H1 (cell line): ENCODE measurements at regions not wholly inside any gene's neighbourhood (a gene's known extent, or its start where the extent isn't known, plus 50 kb on each side); places are given as distances from the start of the nearest gene placed in this dataset.

ENCODE experiments used
- CTCF ChIA-PET: fragments of 300-600 bp; sonication (Branson Sonifier 250); formaldehyde crosslinking; loops from one replicate; lab custom pipeline; 2021; ENCODE audit not compliant: partially characterized antibody; lab: Charles Lee
- POLR2A ChIA-PET: fragments of 300-600 bp; sonication (Branson Sonifier 250); formaldehyde crosslinking; loops from one replicate; lab custom pipeline; 2021; ENCODE audit warnings: inconsistent platforms; ENCODE audit not compliant: partially characterized antibody; lab: Charles Lee
- DNase-seq, 2 experiments: peaks; one replicate each; pipeline versions ENCODE4 v3.0.0 to v3.0.0-alpha.2; 2010 to 2022; ENCODE audit warnings: low spot score in 2 of 2, low read depth in 1 of 2, mixed read lengths in 1 of 2
- FAIRE-seq: peaks from 2 replicates; lab custom pipeline; 2011; peaks lifted over from hg19 to GRCh38; lab: Jason Lieb, UNC
- H2AFZ ChIP-seq: 2 replicates; pipeline ENCODE4 v1.8.1; 2012; ENCODE audit warnings: low read length, inconsistent platforms
- H2AK5ac ChIP-seq: 2 replicates; pipeline ENCODE4 v1.6.1; 2013; ENCODE audit warnings: low read depth, low read length
- H2BK120ac ChIP-seq: replicated peaks from 2 replicates; pipeline ENCODE3; 2013; ENCODE audit warnings: low read depth, low read length, inconsistent platforms
- H2BK12ac ChIP-seq: 2 replicates; pipeline ENCODE4 v1.6.1; 2013; ENCODE audit warnings: low read depth, low read length
- H2BK15ac ChIP-seq: 2 replicates; pipeline ENCODE4 v1.6.1; 2013; ENCODE audit warnings: low read length
- H2BK20ac ChIP-seq: 2 replicates; pipeline ENCODE4 v1.6.1; 2013; ENCODE audit warnings: low read length
- H2BK5ac ChIP-seq: 2 replicates; pipeline ENCODE4 v1.6.1; 2013; ENCODE audit warnings: low read depth, low read length
- H3K14ac ChIP-seq: 2 replicates; pipeline ENCODE4 v1.6.1; 2013; ENCODE audit warnings: inconsistent platforms; ENCODE audit not compliant: insufficient read length
- H3K18ac ChIP-seq: 2 replicates; pipeline ENCODE4 v1.6.1; 2013; ENCODE audit warnings: low read length; ENCODE audit errors: extremely low read depth
- H3K23ac ChIP-seq: 2 replicates; pipeline ENCODE4 v1.6.1; 2013; ENCODE audit warnings: inconsistent platforms; ENCODE audit not compliant: insufficient read length
- H3K23me2 ChIP-seq: 2 replicates; pipeline ENCODE4 v1.6.1; 2013; ENCODE audit warnings: low read depth, low read length
- H3K27ac ChIP-seq: 2 replicates; pipeline ENCODE4 v1.6.1; 2011; ENCODE audit warnings: low read depth, low read length, inconsistent platforms
- H3K27me3 ChIP-seq, 4 experiments: replicated peaks in 1 of 4; 1 replicate in 1 of 4; 2 replicates in 3 of 4; pipeline versions ENCODE4 v1.6.1 to v1.8.1; 2011 to 2013; ENCODE audit warnings: low read length in 3 of 4, mild to moderate bottlenecking in 3 of 4, inconsistent platforms in 2 of 4, mixed read lengths in 2 of 4, moderate library complexity in 1 of 4; ENCODE audit not compliant: control insufficient read depth in 3 of 4, insufficient read depth in 3 of 4; ENCODE audit errors: extremely low read depth in 1 of 4
- H3K36me3 ChIP-seq, 4 experiments: 2 replicates each; pipeline versions ENCODE4 v1.6.1 to v1.8.1; 2011 to 2013; ENCODE audit warnings: mild to moderate bottlenecking in 4 of 4, low read length in 3 of 4, moderate library complexity in 2 of 4, control low read depth in 1 of 4, inconsistent platforms in 1 of 4; ENCODE audit not compliant: insufficient read depth in 4 of 4, control insufficient read depth in 2 of 4
- H3K4ac ChIP-seq: replicated peaks from 2 replicates; pipeline ENCODE3; 2013; ENCODE audit warnings: low read length, low read depth, mixed read lengths, inconsistent platforms; ENCODE audit not compliant: insufficient read length
- H3K4me1 ChIP-seq, 4 experiments: replicated peaks in 1 of 4; 1 replicate in 1 of 4; 2 replicates in 3 of 4; pipeline versions ENCODE4 v1.6.1 to v1.8.1; 2011 to 2013; ENCODE audit warnings: low read length in 3 of 4, inconsistent platforms in 2 of 4, mixed read lengths in 1 of 4; ENCODE audit not compliant: insufficient read depth in 4 of 4, control insufficient read depth in 3 of 4
- H3K4me2 ChIP-seq, 2 experiments: 2 replicates each; pipeline versions ENCODE4 v1.6.1 to v1.8.1; 2011 to 2013; ENCODE audit warnings: low read depth in 2 of 2, low read length in 2 of 2, control low read depth in 1 of 2, inconsistent platforms in 1 of 2, mild to moderate bottlenecking in 1 of 2; ENCODE audit not compliant: insufficient read depth in 1 of 2
- H3K4me3 ChIP-seq, 4 experiments: fragments of 200-600, 300-600 bp in 1 of 4; sonication (generic), shearing (Covaris generic), sonication (Bioruptor Twin) in 1 of 4; 2 replicates each; pipeline versions ENCODE4 v1.5.1 to v1.8.1; 2011 to 2016; ENCODE audit warnings: low read length in 4 of 4, low read depth in 3 of 4, control low read depth in 2 of 4, inconsistent platforms in 2 of 4, mild to moderate bottlenecking in 2 of 4, mixed read lengths in 1 of 4, moderate library complexity in 1 of 4; ENCODE audit not compliant: insufficient read depth in 2 of 4; ENCODE audit errors: extremely low read depth in 1 of 4
- H3K56ac ChIP-seq: replicated peaks from 2 replicates; pipeline ENCODE3; 2013; ENCODE audit warnings: low read depth, mild to moderate bottlenecking, mixed read lengths, low read length, inconsistent platforms; ENCODE audit not compliant: insufficient read length
- H3K79me1 ChIP-seq: 2 replicates; pipeline ENCODE4 v1.6.1; 2013; ENCODE audit warnings: low read depth, low read length, control low read depth
- H3K79me2 ChIP-seq, 2 experiments: 2 replicates each; pipeline versions ENCODE4 v1.6.1 to v1.8.1; 2012 to 2013; ENCODE audit warnings: low read length in 2 of 2, mild to moderate bottlenecking in 2 of 2, inconsistent platforms in 1 of 2; ENCODE audit not compliant: insufficient read depth in 2 of 2, control insufficient read depth in 1 of 2
- H3K9ac ChIP-seq, 4 experiments: replicated peaks in 1 of 4; 1 replicate in 1 of 4; 2 replicates in 3 of 4; pipeline versions ENCODE4 v1.6.1 to v1.8.1; 2011 to 2013; ENCODE audit warnings: low read depth in 3 of 4, low read length in 3 of 4, control low read depth in 2 of 4, mild to moderate bottlenecking in 2 of 4, moderate library complexity in 2 of 4, inconsistent platforms in 1 of 4; ENCODE audit errors: extremely low read depth in 1 of 4
- H3K9me3 ChIP-seq, 2 experiments: 2 replicates each; pipeline versions ENCODE4 v1.6.1 to v1.8.1; 2012 to 2013; ENCODE audit warnings: mild to moderate bottlenecking in 2 of 2, moderate library complexity in 2 of 2, control low read depth in 1 of 2, inconsistent platforms in 1 of 2, low read depth in 1 of 2, low read length in 1 of 2, mixed read lengths in 1 of 2; ENCODE audit not compliant: insufficient read depth in 2 of 2
- H4K20me1 ChIP-seq, 2 experiments: replicated peaks in 1 of 2; 2 replicates each; pipeline versions ENCODE3 to v1.8.1; 2011 to 2013; ENCODE audit warnings: inconsistent platforms in 2 of 2, low read length in 2 of 2, mild to moderate bottlenecking in 1 of 2; ENCODE audit not compliant: insufficient read depth in 2 of 2, control insufficient read depth in 1 of 2
- H4K5ac ChIP-seq: 2 replicates; pipeline ENCODE4 v1.6.1; 2013; ENCODE audit warnings: low read length, low read depth, mixed read lengths, inconsistent platforms; ENCODE audit not compliant: insufficient read length
- H4K8ac ChIP-seq: 2 replicates; pipeline ENCODE4 v1.8.0; 2013; ENCODE audit warnings: mild to moderate bottlenecking, moderate library complexity, low read length, inconsistent platforms; ENCODE audit not compliant: insufficient read depth; ENCODE audit errors: extremely low read depth
- H4K91ac ChIP-seq: replicated peaks from 2 replicates; pipeline ENCODE3; 2013; ENCODE audit warnings: low read length, mixed read lengths, inconsistent platforms; ENCODE audit not compliant: insufficient read length
- ATF2 ChIP-seq: IDR thresholded peaks from 2 replicates; pipeline ENCODE4 v1.6.1; 2012; ENCODE audit warnings: low read length, inconsistent platforms
- EP300 ChIP-seq, 2 experiments: IDR thresholded peaks; 1 replicate in 1 of 2; 2 replicates in 1 of 2; pipeline ENCODE4 v1.6.1; 2011 to 2012; ENCODE audit warnings: low read depth in 2 of 2, low read length in 2 of 2, mild to moderate bottlenecking in 2 of 2, borderline replicate concordance in 1 of 2, inconsistent platforms in 1 of 2, moderate library complexity in 1 of 2
- WGBS, 2 experiments: shearing (Covaris generic) in 1 of 2; methylation state at CpG; one replicate each; pipeline versions ENCODE4 v1.1.6 to v1.1.7; 2013 to 2015; ENCODE audit warnings: low lambda C conversion rate in 2 of 2, mixed read lengths in 2 of 2, inconsistent platforms in 1 of 2, low coverage in 1 of 2, missing lambda C conversion rate in 1 of 2; ENCODE audit not compliant: insufficient replicate concordance in 2 of 2, insufficient coverage in 1 of 2, insufficient read length in 1 of 2; ENCODE audit errors: extremely low coverage in 1 of 2, missing lambda C conversion rate in 1 of 2; 5-methylcytosine and 5-hydroxymethylcytosine counted together

- Histone ChIP-seq H4K20me1 (no peaks in the 10 kb centered on the region), H2BK5ac (no peak overlapping the region), H3K14ac (no peak overlapping the region), H2BK15ac (no peak overlapping the region), H3K4me2 (no peak overlapping the region), H3K56ac (no peak overlapping the region), H3K9me3 (no peaks in the 10 kb centered on the region), H3K4me1 (no peaks in the 10 kb centered on the region), H2AK5ac (no peak overlapping the region), H3K23me2 (no peaks in the 10 kb centered on the region; the same call in 1 of the 2 replicates), H3K27ac (no peak overlapping the region), H3K79me1 (no peaks in the 10 kb centered on the region), H2BK20ac (no peak overlapping the region), H3K36me3 (no peaks in the 10 kb centered on the region), H3K27me3 (no peaks in the 10 kb centered on the region), H3K23ac (no peak overlapping the region), H4K5ac (no peak overlapping the region), H2BK12ac (no peak overlapping the region), H3K79me2 (no peaks in the 10 kb centered on the region), H3K9ac (no peak overlapping the region), H2BK120ac (no peak overlapping the region), H4K8ac (no peak overlapping the region), H2AFZ (no peak overlapping the region; the same call in 1 of the 2 replicates), H3K4me3 (no peak overlapping the region), H3K4ac (no peak overlapping the region), H3K18ac (no peak overlapping the region), H4K91ac (no peak overlapping the region)
- no peak for FAIRE-seq
- DNase-seq: no peak
- TF ChIP-seq ATF2: no peak
- TF ChIP-seq EP300 (IDR thresholded peaks at IDR 0.05; ENCODE audit: borderline replicate concordance in 1 of 2, low read depth in 2 of 2, low read length in 2 of 2): no peak
- WGBS, 2 experiments: 79% methylated on average over 1 of the region's 1 CpG; no CpG with 5 or more reads in 1 of the 2 experiments
- POLR2A ChIA-PET: no interaction called here
- CTCF ChIA-PET: no interaction called here
Measured at GRCh38 chr9:84122572-84122971, 142.0 kb downstream of the RMI1 start.
